Activated CD8-positive, alpha-beta memory T cell treated with anti-CD3 and anti-CD28 coated beads, Interleukin-2, amount 50 U/mL, for 48 hours (primary cell): ENCODE measurements at regions not wholly inside any gene's neighbourhood (a gene's known extent, or its start where the extent isn't known, plus 50 kb on each side); places are given as distances from the start of the nearest gene placed in this dataset.

ENCODE experiments used
- DNase-seq: peaks from one replicate; pipeline ENCODE4 v3.0.0-alpha.2; 2020

DNA sequence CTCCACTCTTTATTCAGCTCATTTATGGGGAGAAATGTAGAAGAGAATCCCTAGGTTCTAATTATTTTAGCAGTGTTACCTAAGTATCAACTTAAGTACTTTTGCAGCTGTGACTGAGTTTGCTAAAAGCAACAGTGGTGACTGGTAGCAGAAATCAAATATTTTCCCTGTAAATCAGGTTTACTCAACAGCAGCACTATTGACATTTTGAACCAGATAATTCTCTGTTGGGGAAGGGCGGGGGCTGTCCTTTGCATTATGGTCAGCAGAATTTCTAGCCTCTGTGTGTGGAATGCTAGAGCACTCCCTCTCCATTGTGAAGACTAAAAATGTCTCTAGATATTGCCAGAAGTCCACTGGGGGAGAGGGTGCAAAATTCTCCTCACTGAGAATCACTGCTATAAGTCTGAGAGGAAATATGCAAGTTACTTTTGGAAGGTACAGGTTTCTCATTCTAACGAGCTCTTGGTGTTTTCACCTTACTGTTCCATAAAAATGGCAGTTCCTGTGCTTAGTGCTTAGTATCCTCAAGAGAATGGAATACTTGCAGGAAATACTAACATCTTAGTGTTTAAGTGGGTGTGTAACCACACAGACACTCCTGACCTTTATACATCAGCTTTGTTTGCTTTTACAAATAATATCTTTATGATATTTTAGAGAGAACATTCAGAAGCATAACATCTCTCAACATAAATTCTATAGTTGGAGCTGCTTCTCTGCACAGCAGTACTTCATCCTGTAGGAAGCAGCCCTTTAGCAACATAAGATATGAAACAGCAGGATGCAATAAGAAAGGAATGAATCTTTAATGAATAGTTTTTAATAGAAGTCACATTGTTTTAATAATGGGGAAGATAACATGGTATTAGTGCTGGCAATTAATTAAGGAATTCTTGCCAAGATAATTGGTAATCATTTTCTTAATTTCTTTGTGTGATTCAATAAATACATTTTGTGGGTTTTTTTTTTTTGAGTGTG, 246.5 kb upstream of the GOLIM4 start:
- DNase-seq: no peak

DNA sequence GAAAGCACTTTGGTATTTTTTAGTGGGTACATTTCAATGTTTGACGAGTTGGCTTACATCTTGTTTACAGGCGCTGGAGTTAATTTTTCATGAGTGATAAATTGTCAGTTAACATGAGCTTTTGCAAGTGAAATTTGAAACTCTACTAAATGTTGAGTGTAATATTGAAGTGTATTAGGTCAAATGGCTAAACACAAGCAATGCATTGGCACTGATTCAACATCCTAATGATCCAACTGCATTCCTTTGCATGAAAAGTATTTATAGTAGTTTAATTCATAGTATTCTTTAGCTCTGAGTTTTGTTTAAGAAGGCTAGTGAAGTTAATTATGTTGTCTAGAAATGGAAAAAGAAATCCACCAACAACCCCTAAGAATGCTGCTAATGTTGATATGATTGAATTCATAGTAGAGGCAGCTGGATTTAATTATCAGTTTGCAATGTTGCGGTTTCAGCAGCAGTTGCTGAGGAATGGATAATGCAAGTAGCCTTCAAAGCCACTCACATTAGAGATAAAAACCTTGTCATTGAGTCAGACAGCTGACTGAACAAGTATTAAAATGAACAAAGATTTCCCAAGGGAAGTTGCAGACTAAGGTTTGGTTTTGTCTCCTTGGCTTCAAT, 245.6 kb upstream of the GOLIM4 start:
- DNase-seq: no peak

DNA sequence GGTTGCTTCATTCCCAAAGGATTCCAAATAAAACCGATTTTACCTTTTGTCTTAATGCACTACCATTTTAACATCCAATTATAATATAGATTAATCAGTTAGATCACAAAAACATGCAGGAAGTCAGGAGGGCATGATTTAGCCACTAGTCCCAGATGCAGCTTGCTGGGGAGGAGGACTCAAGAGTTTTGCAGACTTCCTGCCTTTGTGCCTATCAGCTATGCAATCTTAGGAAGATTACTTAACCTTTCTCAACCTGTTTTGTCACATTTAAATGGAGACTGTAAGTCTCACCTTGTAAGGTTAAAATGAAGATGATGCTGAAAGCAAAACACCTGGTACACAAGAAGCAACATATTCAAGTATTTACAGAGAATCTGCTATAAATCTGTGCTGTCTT, 242.4 kb upstream of the GOLIM4 start:
- DNase-seq: no peak

DNA sequence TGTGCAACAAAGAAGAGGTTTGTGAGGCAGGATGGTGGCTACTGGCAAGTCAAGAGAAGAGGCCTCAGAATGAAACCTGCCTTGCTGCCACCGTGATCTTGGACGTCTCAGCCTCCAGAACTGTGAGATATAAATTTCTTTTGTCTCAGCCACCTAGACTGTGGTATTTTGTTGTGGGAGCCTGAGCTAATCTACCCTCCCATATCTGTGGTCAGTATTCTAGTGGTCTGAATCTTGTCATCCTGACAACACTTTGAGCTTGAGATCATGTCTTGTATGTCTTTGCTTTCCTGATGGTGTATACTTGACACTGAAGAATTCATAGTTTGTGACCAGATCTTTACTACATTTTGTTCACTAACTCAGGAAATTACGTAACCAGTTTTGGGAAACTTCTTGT, 240.6 kb upstream of the GOLIM4 start:
- no peak for DNase-seq

DNA sequence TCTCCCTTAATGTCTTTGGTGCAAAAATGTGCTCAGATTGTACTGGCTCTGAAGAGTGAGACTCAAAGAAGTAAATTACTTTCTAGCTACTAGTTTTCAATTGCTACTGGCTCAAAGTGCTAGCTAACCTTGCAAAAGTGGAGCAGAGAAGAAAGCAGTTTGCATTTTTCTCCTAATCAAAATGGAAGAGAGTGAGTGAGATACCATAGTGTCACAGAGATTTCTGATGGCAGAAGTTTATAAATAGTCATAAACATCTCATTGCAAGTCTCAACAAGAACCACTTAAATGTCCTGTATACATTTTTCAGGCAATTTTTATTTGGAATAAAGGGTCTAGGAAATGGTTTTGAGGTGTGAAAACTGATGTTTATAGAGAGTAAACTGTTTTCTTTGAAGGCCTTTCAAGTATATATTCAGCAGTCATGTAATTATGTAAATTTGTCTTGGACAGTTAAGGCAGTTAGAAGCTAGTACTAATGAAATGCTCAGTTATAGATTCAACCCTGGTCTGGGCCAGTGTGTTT, 237.7 kb upstream of the GOLIM4 start:
- no peak for DNase-seq

DNA sequence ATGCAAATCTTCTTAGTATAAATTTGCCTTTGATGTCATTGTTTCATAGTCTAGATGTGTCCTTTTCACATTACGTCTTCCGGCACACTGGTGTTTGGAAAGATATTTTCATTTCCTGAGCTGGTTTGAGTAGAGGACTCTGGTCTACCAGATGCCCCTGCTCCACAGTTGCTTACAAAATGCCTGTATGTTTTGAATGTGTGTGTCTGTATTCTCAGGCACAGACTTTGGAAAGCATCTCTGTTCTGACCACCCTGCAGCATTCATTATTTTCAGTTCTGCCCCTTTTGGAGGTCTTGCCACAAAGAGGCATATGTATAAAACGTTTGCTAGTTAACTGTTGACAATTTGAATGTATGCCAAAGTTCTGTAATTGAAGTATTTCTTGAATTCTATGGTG, 236.0 kb upstream of the GOLIM4 start:
- no peak for DNase-seq

DNA sequence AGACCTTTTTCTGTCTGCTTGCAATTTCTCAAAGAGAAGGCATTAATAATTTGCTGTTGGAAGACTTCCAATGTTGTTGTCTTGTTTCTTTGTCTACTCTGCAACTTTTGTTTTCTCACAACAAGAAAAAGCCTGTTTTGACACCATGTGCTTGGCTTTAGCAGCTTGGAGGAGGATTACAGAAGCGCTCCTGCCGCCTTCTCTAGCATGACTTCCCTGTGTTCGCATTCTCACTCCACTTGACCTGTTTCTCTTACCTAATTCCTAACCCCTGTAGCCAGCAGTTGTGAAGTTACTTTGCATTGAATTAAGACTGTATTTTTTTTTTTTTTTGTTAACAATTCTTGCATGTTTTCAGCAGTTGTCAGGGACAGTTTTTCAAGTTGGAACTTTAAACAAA, 235.3 kb upstream of the GOLIM4 start:
- DNase-seq: no peak

DNA sequence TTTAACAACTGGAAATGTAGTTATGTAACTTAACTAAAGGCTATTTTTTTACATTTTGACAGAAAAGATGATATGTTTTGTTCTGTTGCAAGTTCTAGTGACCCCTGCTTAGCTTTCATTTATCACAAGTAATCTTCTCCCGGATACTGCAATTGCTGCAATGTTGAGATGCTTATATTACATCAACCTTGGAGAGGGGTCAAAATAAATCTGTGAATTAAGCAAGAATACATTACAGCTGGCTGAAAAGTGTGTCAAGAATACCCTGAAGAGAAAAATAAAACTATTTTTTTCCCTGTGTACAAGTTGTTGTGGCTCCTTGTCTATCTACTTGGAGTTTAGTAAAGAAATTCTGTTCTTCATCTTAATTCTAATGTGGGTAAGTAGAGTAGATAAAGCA, 232.1 kb upstream of the GOLIM4 start:
- DNase-seq: no peak

DNA sequence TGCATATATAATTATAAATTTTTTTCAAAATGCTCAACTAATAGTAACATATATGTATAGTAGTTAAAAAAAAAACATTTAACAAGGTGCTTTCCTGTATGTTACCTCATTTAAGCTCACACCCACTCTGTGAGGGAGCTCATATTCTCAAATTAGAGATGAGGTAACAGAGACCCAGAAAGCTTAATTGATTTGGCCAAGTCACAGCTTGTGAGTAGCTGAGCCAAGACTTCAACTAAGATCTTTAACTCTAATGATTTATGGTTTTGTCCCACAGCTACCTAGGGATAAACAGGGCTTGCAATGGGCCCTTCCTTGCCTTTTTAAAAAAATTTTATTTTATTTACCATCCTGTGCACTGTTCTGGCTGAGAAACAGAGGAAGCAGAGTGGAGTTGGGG, 230.0 kb upstream of the GOLIM4 start:
- DNase-seq: no peak

DNA sequence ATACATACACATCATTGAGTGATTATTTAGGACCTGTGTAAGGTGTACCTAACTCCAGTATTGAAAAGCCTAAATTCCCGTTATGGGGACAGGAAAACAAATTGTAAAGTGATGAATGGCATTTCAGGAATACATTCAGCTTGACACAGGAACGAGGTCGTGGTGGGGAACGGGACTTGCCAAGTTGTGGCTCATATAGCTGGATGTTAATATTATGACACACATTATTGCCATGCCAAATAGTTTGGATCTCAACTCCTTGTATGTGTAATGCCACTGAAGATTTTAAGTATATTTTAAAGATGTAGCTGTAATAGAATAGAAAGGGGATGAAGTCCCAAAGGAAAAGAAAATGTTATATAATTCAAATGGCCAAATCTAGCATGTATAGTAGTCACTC, 227.2 kb upstream of the GOLIM4 start:
- DNase-seq: no peak

DNA sequence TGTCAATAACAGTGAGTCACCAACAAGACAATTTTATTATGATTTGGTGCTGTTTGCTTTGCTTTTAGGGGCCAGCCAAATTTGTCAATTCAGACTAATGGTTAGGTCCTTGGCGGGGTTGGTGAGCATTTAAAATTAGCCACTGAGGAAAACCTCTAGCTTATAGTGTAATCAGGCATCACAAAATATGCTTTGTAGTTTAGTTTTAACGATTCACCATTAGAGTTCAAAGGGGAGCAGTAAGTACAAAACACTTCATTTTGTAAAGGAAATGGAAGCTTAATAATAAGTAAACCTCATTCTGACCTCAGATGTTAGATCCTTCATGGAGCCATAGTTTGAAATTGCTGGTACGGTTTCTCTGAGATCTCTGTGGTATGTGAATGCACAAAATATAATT, 218.4 kb upstream of the GOLIM4 start:
- DNase-seq: no peak

DNA sequence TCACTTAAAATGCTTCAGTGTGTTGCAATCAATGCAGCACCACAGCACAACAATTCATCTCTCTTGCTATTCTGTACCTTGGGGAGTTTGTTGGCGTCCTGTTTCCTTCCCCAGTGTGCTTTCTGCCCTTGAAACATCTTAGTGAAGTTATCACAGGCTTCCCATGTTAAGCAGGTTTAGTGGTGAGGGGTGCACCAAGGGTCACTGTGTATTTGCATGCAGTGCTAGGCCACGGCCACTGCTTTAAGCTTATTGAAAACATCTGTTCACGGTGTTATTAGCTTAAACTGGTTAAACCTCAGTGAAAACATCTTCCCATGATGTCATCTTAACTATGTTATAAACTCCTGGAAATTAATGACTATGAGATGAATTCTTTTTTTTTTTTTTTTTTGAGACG, 217.3 kb upstream of the GOLIM4 start:
- DNase-seq: no peak

DNA sequence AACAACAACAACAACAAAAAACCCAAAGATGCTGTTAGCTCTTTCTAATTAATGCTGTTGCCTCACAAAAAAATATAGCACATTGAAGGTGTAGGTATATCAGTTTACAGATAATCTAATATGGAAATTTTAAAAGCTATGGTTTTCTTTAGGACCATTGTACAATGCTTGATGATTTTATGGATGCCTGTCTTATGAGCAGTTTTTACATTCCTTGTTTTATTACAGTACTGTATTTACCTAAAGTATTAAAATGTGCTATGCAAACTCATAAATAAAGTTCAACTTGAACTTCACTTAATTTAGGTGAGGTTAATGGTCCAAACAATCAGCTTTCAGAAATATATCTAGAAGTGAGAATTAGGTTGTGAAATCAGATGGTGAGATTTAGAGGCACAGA, 212.2 kb upstream of the GOLIM4 start:
- no peak for DNase-seq

DNA sequence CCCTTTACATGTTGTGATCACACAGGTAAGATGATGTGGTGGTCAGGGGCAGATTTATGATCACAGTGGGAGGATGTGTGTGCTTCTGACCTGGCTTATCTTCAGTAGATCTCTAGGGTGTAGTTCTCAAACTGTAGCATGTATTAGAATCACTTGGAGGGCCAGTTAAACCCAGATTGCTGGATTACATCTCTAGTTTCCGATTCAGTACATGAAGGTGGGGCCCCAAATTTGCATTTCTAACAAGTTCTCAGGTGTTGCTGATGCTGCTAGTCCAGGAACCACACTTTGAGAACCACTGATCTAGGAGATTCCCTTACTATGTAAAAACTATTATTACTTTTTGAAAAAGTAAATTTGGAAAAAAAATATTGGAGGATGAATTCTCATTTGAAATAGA, 199.3 kb upstream of the GOLIM4 start:
- no peak for DNase-seq

DNA sequence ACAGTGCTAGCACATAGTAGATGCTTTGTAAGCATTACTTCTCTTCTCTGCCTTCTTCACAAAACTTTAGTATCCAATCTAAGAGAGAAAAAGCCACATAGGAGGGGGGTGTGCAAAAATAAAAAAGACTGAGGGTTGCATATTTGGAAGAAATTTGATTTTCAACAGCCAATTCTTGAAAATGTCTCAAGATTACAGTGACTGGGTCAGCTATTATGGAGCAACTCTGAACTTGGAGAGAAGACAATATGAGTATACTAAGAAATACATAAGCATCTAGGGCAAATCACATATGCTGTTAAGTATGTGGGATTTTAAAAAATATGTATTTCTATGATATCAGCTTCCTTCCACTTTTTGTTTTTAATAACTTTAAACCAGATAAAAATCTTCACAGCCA, 196.6 kb upstream of the GOLIM4 start:
- no peak for DNase-seq

DNA sequence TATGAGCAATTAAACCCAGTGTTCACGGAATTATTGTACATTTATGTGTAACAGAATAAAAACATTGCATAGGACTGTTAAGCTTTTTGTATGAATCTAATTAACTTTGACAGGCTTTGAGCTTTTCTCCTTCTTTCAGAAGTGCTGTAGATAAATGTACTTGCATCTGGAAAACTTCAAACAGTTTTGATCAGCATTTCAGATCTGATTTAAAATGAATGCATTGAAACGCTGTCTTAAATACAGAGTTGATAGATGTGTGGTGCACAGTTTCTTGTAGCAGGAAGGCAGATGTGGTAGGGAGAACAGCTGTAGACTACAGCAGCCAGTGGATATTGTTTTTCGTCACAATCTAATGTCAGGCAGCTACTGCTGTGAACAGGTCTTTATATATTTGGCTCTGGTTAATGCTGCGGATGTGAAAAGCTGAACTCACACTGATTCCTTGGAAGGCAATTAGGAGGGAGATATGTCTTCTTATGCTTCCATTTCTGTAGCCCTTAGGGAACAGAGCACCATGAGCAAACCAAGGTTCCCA, 193.8 kb upstream of the GOLIM4 start:
- DNase-seq: no peak

DNA sequence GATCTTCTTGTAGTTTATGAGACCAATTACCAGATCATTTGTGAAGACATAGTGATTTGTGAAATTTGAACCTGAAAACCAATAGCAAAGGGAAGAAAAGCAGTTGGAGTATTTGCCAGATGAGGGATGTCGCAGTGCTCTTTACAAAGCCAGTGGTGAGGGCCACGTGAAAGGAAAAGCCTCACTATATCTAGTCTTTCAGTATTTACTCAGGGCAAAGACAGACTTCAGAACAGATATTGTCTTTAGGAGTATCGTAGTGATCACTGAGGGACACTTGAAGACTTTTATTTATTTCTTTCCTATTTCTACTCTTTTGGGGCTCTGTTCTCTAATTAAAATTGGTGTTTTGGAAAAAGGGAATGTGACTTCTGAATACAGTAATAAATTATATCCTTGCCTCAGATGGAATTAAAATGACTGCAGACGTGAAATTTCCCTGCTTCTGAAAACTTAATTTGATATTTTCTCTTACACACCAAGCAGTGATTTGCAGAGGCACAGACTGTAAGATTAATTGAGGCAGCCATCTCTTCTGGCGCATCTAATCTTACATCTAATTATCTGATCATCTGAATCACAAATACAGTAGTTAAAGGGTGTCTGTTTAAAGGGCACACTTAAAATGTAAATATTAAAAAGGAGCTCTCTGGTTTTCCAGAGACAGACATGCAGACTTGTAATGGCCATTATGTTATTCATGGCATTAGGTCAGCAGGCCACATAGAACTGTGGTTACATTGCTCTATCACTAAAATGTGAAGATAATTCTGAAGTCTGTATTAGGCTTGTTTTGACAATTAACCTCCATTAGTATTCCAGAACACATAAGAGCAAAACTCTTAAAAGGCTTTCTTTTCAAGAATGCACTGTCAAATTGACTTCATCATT, 193.0 kb upstream of the GOLIM4 start:
- no peak for DNase-seq

DNA sequence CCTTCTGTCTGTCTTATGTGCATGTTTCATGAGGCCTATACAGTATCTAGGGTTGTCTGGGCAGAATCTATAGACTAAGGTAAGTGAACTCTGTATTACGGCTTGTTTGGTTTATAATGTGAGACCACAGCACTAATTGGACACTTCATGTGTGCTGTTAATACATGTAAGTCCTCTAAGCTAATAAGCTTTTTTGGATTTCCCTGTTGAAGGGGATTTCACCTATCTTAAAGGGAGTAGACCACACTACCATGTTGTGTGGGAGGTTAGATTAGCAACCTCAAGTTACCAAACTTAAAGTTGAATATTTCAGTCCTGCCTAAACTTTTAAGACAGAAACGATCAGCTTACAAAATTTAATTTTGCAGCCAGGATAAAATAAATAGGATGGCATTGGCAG, 189.8 kb upstream of the GOLIM4 start:
- DNase-seq: no peak

DNA sequence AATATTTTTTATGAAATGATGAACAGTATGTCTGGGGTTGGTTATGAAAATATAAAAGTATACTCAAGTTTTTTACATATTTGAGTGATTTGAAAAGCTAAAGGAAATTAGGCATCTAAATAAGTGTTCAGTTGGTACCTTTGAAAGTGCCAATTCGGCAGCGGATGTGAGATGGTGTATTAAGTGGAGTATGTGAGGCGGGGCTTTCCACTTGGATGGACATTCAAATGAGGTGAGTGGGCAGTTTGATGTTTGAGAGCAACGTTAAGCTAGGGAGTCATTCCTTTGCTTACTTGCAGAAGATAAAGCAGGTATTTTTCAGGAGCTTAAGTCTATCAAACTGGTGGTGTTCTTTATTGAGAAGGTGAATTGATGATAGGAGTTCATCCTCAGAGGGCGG, 189.0 kb upstream of the GOLIM4 start:
- no peak for DNase-seq

DNA sequence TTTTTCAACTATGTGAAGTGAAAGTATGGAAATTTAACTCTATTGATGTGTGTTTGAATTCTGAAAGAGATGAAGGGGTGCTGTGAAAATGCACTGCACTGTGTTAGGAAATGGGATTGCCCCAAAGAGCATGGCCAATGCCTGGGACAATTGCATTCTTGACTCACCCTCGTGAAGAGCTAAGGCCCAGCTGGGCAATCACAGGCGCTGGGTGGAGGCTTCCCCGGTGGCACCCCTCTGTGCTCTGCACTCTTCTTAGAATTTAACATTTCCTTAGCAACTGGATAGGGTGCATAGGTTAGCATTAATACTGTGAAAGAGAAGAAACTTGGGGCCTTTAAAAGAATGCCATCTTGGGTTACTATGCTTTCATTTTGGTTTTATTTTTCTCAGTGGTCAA, 179.9 kb upstream of the GOLIM4 start:
- no peak for DNase-seq

DNA sequence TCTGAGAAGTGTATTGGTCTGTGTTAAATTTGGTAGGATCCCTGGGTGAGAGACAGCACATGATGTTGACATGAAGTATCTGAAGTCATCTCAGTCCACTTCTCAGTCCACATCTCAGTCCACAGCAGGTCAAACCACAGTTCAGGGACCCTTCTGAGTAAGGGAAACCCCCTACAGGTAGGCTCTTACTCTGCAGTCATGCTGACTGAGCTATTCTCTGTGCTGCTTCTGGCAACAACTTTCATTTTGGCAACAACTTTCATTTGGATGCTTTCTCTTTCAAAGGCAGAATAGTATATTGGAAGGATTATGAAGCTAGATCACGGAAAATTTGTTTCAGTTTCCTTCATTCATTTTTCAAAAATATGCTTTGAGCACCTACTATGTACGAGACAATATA, 178.2 kb upstream of the GOLIM4 start:
- DNase-seq: no peak

DNA sequence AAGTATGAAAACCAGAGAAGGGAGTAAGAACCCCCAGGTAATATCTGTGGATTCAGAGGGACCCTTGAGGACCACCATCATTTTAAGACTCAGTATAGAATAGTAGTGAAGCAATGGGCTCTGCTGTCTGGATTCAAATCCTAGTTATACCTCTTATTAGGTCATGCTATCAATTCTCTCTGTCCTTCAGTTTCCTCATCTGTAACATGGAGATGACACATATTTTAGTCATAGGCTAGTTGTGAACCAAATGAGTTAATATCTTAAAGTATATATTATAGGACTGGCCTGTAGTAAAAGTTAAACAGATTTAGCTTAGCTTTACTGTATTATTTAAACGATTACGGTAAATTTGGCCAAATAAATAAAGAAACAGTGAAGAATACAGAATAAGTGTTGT, 177.3 kb upstream of the GOLIM4 start:
- DNase-seq: no peak
